ENCODE measurements at regions not wholly inside any gene's neighbourhood (a gene's known extent, or its start where the extent isn't known, plus 50 kb on each side); places are given as distances from the start of the nearest gene placed in this dataset.

GRCh38 chr22:47571616-47572015, 809.2 kb downstream of the TBC1D22A start:
- no peak for DNase-seq (ENCODE audit: low read depth)
- H3K4me3 ChIP-seq (ENCODE audit: low read depth, low read length) = no peak overlapping the region
- TF ChIP-seq, protein P1, sequence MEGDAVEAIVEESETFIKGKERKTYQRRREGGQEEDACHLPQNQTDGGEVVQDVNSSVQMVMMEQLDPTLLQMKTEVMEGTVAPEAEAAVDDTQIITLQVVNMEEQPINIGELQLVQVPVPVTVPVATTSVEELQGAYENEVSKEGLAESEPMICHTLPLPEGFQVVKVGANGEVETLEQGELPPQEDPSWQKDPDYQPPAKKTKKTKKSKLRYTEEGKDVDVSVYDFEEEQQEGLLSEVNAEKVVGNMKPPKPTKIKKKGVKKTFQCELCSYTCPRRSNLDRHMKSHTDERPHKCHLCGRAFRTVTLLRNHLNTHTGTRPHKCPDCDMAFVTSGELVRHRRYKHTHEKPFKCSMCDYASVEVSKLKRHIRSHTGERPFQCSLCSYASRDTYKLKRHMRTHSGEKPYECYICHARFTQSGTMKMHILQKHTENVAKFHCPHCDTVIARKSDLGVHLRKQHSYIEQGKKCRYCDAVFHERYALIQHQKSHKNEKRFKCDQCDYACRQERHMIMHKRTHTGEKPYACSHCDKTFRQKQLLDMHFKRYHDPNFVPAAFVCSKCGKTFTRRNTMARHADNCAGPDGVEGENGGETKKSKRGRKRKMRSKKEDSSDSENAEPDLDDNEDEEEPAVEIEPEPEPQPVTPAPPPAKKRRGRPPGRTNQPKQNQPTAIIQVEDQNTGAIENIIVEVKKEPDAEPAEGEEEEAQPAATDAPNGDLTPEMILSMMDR (IDR thresholded peaks at IDR 0.05; ENCODE audit: low read depth, low read length) = no peak
- TF ChIP-seq MAX (IDR thresholded peaks at IDR 0.05; ENCODE audit: low read depth, low read length) = no peak

- TF ChIP-seq, protein P1 (IDR thresholded peaks at IDR 0.05; ENCODE audit: low read depth, low read length) = no peak
- TF ChIP-seq POLR2A (IDR thresholded peaks at IDR 0.05; ENCODE audit: extremely low read depth, insufficient read length) = no peak
- no peak for TF ChIP-seq MAX (IDR thresholded peaks at IDR 0.05; ENCODE audit: low read depth, low read length)
- no peak for TF ChIP-seq MYC (IDR thresholded peaks at IDR 0.05; ENCODE audit: low read depth, low read length)
- no peak for DNase-seq (ENCODE audit: low read depth)
- no peak overlapping the region for H3K4me3 ChIP-seq (ENCODE audit: low read depth, low read length)
Observed at GRCh38 chr22:47570851-47571250, 808.4 kb downstream of the TBC1D22A start.

GRCh38 chr22:47570300-47570685, 807.8 kb downstream of the TBC1D22A start:
- no peak overlapping the region for H3K4me3 ChIP-seq (ENCODE audit: low read depth, low read length)
- DNase-seq (ENCODE audit: low read depth) = no peak
- TF ChIP-seq POLR2A (IDR thresholded peaks at IDR 0.05; ENCODE audit: extremely low read depth, insufficient read length) (no peak), MYC (IDR thresholded peaks at IDR 0.05; ENCODE audit: low read depth, low read length) (no peak), MAX (IDR thresholded peaks at IDR 0.05; ENCODE audit: low read depth, low read length) (no peak)
- TF ChIP-seq, protein P1 (IDR thresholded peaks at IDR 0.05; ENCODE audit: low read depth, low read length) = no peak

DNA sequence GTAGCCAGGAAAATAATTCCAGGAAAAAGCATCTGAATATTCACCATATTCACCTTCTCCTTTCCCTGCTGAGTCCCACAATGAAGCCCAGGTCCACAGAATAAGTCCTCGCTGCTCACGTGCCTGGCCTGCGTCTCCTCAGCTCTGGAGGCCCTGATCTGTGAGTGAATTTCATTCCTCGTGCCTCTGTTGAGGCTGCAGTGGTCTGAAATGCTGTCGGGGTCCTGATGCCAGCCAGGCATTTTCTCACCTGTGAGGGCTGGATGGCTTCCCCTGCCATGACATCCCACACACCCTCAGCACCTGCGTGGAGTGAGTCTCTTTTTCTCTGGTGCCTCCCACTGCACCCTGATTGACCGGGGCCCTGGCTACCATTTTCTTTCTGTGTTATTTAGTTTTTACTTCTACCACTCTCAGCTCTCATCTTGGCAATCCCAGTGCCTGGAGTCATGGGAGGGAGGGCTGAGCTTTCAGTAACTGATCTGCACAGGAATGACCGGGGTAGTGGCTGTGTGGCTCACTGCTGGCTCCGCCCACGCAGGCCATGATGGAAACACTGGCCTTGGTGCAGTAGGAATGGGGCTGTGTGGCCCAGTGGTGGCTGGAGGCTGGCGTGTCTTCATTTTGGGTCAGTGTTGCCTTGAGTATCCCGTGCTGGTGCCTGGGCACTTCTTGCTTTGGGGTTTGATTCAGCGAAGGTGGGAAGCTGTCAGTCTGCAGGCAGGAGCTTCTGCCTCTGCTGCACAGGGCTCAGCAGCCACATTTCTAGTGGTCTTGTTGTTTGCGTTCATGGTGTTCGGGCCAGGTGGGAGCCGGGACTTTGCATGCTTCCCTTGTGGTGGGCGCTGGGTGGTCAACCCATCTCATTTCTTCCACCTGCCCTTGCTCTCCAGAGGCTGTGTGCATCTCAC, 807.2 kb downstream of the TBC1D22A start:
- H3K4me3 ChIP-seq (ENCODE audit: low read depth, low read length) = no peak overlapping the region
- no peak for DNase-seq (ENCODE audit: low read depth)
- TF ChIP-seq MAX (IDR thresholded peaks at IDR 0.05; ENCODE audit: low read depth, low read length) = no peak
- TF ChIP-seq POLR2A (IDR thresholded peaks at IDR 0.05; ENCODE audit: extremely low read depth, insufficient read length) = no peak
- TF ChIP-seq MYC (IDR thresholded peaks at IDR 0.05; ENCODE audit: low read depth, low read length) = no peak
- TF ChIP-seq, protein P1 (IDR thresholded peaks at IDR 0.05; ENCODE audit: low read depth, low read length) = no peak

DNA sequence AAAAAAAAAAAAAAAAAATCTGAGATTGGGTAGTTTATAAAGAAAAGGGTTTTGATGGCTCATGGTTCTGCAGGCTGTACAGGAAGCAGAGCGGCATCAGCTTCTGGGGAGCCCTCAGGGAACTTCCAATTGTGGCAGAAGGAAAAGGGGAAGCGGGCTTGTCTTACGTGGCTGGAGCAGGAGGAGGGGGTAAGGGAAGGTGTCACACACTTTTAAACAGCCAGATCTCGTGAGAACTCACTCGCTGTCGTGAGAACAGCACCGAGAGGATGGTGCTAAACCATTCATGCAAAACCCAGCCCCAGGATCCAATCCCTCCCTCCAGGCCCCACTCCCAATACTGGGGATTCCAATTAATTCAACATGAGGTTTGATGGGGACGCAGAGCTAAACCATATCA, 806.2 kb downstream of the TBC1D22A start:
- no peak overlapping the region for H3K4me3 ChIP-seq (ENCODE audit: low read depth, low read length)
- TF ChIP-seq MAX (IDR thresholded peaks at IDR 0.05; ENCODE audit: low read depth, low read length) (no peak), POLR2A (IDR thresholded peaks at IDR 0.05; ENCODE audit: extremely low read depth, insufficient read length) (no peak), MYC (IDR thresholded peaks at IDR 0.05; ENCODE audit: low read depth, low read length) (no peak)
- TF ChIP-seq, protein P1 (IDR thresholded peaks at IDR 0.05; ENCODE audit: low read depth, low read length) = no peak
- DNase-seq (ENCODE audit: low read depth) = no peak

Data from NB4 (cell line).